HepG2 (cell line): ENCODE measurements at regions not wholly inside any gene's neighbourhood (a gene's known extent, or its start where the extent isn't known, plus 50 kb on each side); places are given as distances from the start of the nearest gene placed in this dataset.

Experiments used
- ATAC-seq: fragments of 200-7000 bp; cut with Tn5 transposase; 3 replicates; pipeline ENCODE4 v1.9.1; 2020; ENCODE audit warnings: mild to moderate bottlenecking, moderate library complexity
- BruUV-seq: library from RNA; stranded (reverse); fragments of 400-500 nt; replicated peaks from 2 replicates; lab custom pipeline; 2021; lab: Mats Ljungman, UMichigan
- CTCF ChIA-PET: fragments of 300-600 bp; formaldehyde crosslinking; extraction: SDS; loops from one replicate; lab custom pipeline; 2021; ENCODE audit warnings: low total read pairs, inconsistent platforms, low intra/inter-chr PET ratio; lab: Yijun Ruan, JAX
- POLR2A ChIA-PET: fragments of 350-600 bp; sonication (Branson Sonifier 250); formaldehyde crosslinking; loops from one replicate; lab custom pipeline; 2020; ENCODE audit warnings: antibody characterized with exemption, inconsistent platforms; lab: Yijun Ruan, JAX
- DNase-seq: peaks from one replicate; pipeline ENCODE4 v3.0.0-alpha.2; 2015; ENCODE audit warnings: low spot score
- FAIRE-seq: peaks from 3 replicates; lab custom pipeline; 2011; peaks lifted over from hg19 to GRCh38; lab: Jason Lieb, UNC
- H2AFZ ChIP-seq: one replicate; pipeline ENCODE4 v1.6.1; 2011; ENCODE audit warnings: low read length, inconsistent platforms
- H3K27ac ChIP-seq: fragments of 300-600 bp; 3 replicates; pipeline ENCODE4 v1.8.0; 2011; ENCODE audit warnings: mixed run types, mild to moderate bottlenecking, mixed read lengths, low read length, inconsistent platforms; ENCODE audit not compliant: insufficient read depth; ENCODE audit errors: extremely low read length
- H3K27me3 ChIP-seq, 2 experiments: fragments of 200-600 bp in 1 of 2; 2 replicates in 1 of 2; 3 replicates in 1 of 2; pipeline versions ENCODE4 v1.6.0 to v1.8.0; 2011; ENCODE audit warnings: low read length in 2 of 2, mild to moderate bottlenecking in 2 of 2, moderate library complexity in 2 of 2, inconsistent platforms in 1 of 2; ENCODE audit not compliant: insufficient read depth in 2 of 2, control insufficient read depth in 1 of 2
- H3K36me3 ChIP-seq, 2 experiments: fragments of 200-600 bp in 1 of 2; replicated peaks in 1 of 2; 2 replicates in 1 of 2; 3 replicates in 1 of 2; pipeline versions ENCODE4 v1.5.1 to v1.8.0; 2011; ENCODE audit warnings: low read length in 2 of 2, inconsistent platforms in 1 of 2; ENCODE audit not compliant: insufficient read depth in 2 of 2, control insufficient read depth in 1 of 2
- H3K4me1 ChIP-seq: 2 replicates; pipeline ENCODE4 v1.5.1; 2012; ENCODE audit warnings: low read length, inconsistent platforms; ENCODE audit not compliant: insufficient read depth
- H3K4me2 ChIP-seq: 2 replicates; pipeline ENCODE4 v1.6.0; 2011; ENCODE audit warnings: low read depth, low read length, inconsistent platforms
- H3K4me3 ChIP-seq, 3 experiments: fragments of 200-600 bp in 1 of 3; sonication (generic), shearing (Covaris generic) in 1 of 3; replicated peaks in 1 of 3; 2 replicates each; pipeline ENCODE4 v1.5.1; 2011 to 2016; ENCODE audit warnings: low read length in 3 of 3, inconsistent platforms in 2 of 3, low read depth in 2 of 3, mild to moderate bottlenecking in 2 of 3, control low read depth in 1 of 3, mixed read lengths in 1 of 3; ENCODE audit not compliant: insufficient read depth in 1 of 3
- H3K79me2 ChIP-seq: one replicate; pipeline ENCODE4 v1.6.1; 2011; ENCODE audit warnings: low read length, inconsistent platforms; ENCODE audit not compliant: insufficient read depth
- H3K9ac ChIP-seq: 2 replicates; pipeline ENCODE4 v1.6.0; 2011; ENCODE audit warnings: mild to moderate bottlenecking, low read depth, low read length, inconsistent platforms; ENCODE audit not compliant: insufficient read depth
- H3K9me3 ChIP-seq: 2 replicates; pipeline ENCODE4 v1.5.1; 2012; ENCODE audit warnings: mild to moderate bottlenecking, low read length
- H4K20me1 ChIP-seq: 2 replicates; pipeline ENCODE4 v1.6.0; 2011; ENCODE audit warnings: inconsistent platforms, mild to moderate bottlenecking, low read length, moderate library complexity; ENCODE audit not compliant: insufficient read depth
- CBX5 ChIP-seq: sonication (generic); formaldehyde crosslinking; IDR thresholded peaks from 2 replicates; pipeline ENCODE4 v1.4.0; 2020; ENCODE audit warnings: missing genetic modification reagents, borderline replicate concordance
- GABPA ChIP-seq, 2 experiments: IDR thresholded peaks; 2 replicates each; pipeline ENCODE4 v1.6.1; 2011 to 2016; ENCODE audit warnings: low read depth in 2 of 2, low read length in 1 of 2, missing biosample characterization in 1 of 2, missing genetic modification characterization in 1 of 2
- HHEX ChIP-seq: IDR thresholded peaks from 2 replicates; pipeline ENCODE4 v1.6.1; 2016; ENCODE audit warnings: control low read depth
- NCOA2 ChIP-seq: sonication (generic); formaldehyde crosslinking; IDR thresholded peaks from 2 replicates; pipeline ENCODE4 v1.8.0; 2022; ENCODE audit warnings: inconsistent platforms
- NFATC3 ChIP-seq: sonication (generic); formaldehyde crosslinking; IDR thresholded peaks from 2 replicates; pipeline ENCODE4 v1.5.1; 2020; ENCODE audit warnings: mild to moderate bottlenecking, missing genetic modification reagents
- NFRKB ChIP-seq: fragments of 450-650 bp; IDR thresholded peaks from 2 replicates; pipeline ENCODE4 v1.6.1; 2017
- REL ChIP-seq: sonication (generic); formaldehyde crosslinking; conservative IDR thresholded peaks from 2 replicates; pipeline ENCODE4 v1.8.0; 2022; ENCODE audit warnings: mild to moderate bottlenecking, missing genetic modification reagents, moderate library complexity
- RFX5 ChIP-seq: IDR thresholded peaks from 2 replicates; pipeline ENCODE4 v1.6.1; 2011; ENCODE audit warnings: low read depth, low read length, improper control_type of control experiment
- RXRB ChIP-seq: IDR thresholded peaks from 2 replicates; pipeline ENCODE4 v1.6.1; 2016; ENCODE audit warnings: borderline replicate concordance, missing genetic modification reagents, missing compliant biosample characterization
- SMYD3 ChIP-seq: sonication (generic); formaldehyde crosslinking; IDR thresholded peaks from 2 replicates; pipeline ENCODE4 v1.8.1; 2023; ENCODE audit warnings: mild to moderate bottlenecking, missing genetic modification reagents
- SOX5 ChIP-seq: IDR thresholded peaks from 2 replicates; pipeline ENCODE4 v1.6.1; 2016; ENCODE audit warnings: borderline replicate concordance
- ZNF737 ChIP-seq: sonication (generic); formaldehyde crosslinking; IDR thresholded peaks from 2 replicates; pipeline ENCODE4 v1.5.0; 2020; ENCODE audit warnings: missing genetic modification reagents, mild to moderate bottlenecking, borderline replicate concordance
- WGBS: methylation state at CpG from one replicate; pipeline ENCODE4 v1.1.6; 2017; ENCODE audit warnings: low lambda C conversion rate; 5-methylcytosine and 5-hydroxymethylcytosine counted together
- in situ Hi-C: cut with HindIII; loops from 2 replicates; pipeline ENCODE4 v1.10.0; 2017; ENCODE audit warnings: low pct_unique_long_range_greater_than_20kb; ENCODE audit not compliant: extremely low pct_ligation_motif_present
- intact Hi-C: fragments of 100-400 bp; cut with micrococcal nuclease; formaldehyde crosslinking; loops from one replicate; pipeline ENCODE4 v1.10.0; 2022; ENCODE audit not compliant: unreplicated experiment
- TF ChIP-seq, protein P1 (sequence below): sonication (generic); formaldehyde crosslinking; IDR thresholded peaks from 2 replicates; pipeline ENCODE4 v1.4.0; 2020; ENCODE audit warnings: mild to moderate bottlenecking, missing genetic modification reagents
- TF ChIP-seq, protein P2 (sequence below): sonication (generic); formaldehyde crosslinking; IDR thresholded peaks from 2 replicates; pipeline ENCODE4 v1.5.0; 2020; ENCODE audit warnings: missing genetic modification reagents
- TF ChIP-seq, protein P3 (sequence below): sonication (generic); formaldehyde crosslinking; IDR thresholded peaks from 2 replicates; pipeline ENCODE4 v1.9.0; 2021; ENCODE audit warnings: mild to moderate bottlenecking, missing genetic modification reagents

DNA sequence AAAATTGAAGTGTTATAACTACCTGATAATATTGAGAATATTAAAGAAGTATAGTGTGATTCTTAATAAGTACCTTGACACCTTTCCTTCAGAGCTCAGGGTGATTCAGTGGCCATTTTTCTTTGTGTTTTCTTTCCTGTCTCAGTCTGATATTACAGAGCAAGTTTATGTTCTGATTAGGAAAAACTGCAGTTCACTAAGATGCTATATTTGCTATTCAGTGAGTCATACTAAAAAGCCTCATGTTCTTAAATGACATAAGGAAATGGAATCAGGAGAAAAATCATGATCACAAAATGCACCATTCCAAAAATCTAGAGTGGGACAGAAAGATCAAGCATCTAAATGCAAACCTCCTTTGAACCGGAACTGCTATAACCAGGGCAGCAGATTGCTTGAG is 390.6 kb upstream of the ATP2B1 start:
- H3K27ac ChIP-seq = no peak overlapping the region
- H3K4me2 ChIP-seq = no peak overlapping the region
- no peak for ATAC-seq
- H3K9me3 ChIP-seq = no peaks in the 10 kb centered on the region
- no TSS peak for BruUV-seq
- no peaks in the 10 kb centered on the region for H3K36me3 ChIP-seq
- H4K20me1 ChIP-seq = no peaks in the 10 kb centered on the region
- ChIA-PET POLR2A (no interaction called here), CTCF (no interaction called here)
- no peak for FAIRE-seq
- intact Hi-C loops = no loop called here
- no peak overlapping the region for H2AFZ ChIP-seq
- no peak for DNase-seq
- no peaks in the 10 kb centered on the region for H3K4me1 ChIP-seq
- WGBS = 53% methylated on average over 1 of the region's 1 CpG
- H3K27me3 ChIP-seq = no peaks in the 10 kb centered on the region
- H3K4me3 ChIP-seq = no peak overlapping the region
- H3K79me2 ChIP-seq = no peaks in the 10 kb centered on the region
- no peak overlapping the region for H3K9ac ChIP-seq
- in situ Hi-C loops = no loop called here
- no peak for TF ChIP-seq REL (CRISPR knock-in tag)
- TF ChIP-seq NFRKB = no peak
- no peak for TF ChIP-seq NFATC3 (CRISPR knock-in tag)
- TF ChIP-seq NCOA2 (CRISPR knock-in tag) = no peak
- TF ChIP-seq RXRB (CRISPR knock-in tag) = no peak
- TF ChIP-seq SOX5 (CRISPR knock-in tag) = no peak
- no peak for TF ChIP-seq HHEX (CRISPR knock-in tag)
- TF ChIP-seq, protein P1, sequence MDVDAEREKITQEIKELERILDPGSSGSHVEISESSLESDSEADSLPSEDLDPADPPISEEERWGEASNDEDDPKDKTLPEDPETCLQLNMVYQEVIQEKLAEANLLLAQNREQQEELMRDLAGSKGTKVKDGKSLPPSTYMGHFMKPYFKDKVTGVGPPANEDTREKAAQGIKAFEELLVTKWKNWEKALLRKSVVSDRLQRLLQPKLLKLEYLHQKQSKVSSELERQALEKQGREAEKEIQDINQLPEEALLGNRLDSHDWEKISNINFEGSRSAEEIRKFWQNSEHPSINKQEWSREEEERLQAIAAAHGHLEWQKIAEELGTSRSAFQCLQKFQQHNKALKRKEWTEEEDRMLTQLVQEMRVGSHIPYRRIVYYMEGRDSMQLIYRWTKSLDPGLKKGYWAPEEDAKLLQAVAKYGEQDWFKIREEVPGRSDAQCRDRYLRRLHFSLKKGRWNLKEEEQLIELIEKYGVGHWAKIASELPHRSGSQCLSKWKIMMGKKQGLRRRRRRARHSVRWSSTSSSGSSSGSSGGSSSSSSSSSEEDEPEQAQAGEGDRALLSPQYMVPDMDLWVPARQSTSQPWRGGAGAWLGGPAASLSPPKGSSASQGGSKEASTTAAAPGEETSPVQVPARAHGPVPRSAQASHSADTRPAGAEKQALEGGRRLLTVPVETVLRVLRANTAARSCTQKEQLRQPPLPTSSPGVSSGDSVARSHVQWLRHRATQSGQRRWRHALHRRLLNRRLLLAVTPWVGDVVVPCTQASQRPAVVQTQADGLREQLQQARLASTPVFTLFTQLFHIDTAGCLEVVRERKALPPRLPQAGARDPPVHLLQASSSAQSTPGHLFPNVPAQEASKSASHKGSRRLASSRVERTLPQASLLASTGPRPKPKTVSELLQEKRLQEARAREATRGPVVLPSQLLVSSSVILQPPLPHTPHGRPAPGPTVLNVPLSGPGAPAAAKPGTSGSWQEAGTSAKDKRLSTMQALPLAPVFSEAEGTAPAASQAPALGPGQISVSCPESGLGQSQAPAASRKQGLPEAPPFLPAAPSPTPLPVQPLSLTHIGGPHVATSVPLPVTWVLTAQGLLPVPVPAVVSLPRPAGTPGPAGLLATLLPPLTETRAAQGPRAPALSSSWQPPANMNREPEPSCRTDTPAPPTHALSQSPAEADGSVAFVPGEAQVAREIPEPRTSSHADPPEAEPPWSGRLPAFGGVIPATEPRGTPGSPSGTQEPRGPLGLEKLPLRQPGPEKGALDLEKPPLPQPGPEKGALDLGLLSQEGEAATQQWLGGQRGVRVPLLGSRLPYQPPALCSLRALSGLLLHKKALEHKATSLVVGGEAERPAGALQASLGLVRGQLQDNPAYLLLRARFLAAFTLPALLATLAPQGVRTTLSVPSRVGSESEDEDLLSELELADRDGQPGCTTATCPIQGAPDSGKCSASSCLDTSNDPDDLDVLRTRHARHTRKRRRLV (CRISPR knock-in tag) = no peak
- TF ChIP-seq, protein P2, sequence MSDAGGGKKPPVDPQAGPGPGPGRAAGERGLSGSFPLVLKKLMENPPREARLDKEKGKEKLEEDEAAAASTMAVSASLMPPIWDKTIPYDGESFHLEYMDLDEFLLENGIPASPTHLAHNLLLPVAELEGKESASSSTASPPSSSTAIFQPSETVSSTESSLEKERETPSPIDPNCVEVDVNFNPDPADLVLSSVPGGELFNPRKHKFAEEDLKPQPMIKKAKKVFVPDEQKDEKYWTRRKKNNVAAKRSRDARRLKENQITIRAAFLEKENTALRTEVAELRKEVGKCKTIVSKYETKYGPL (CRISPR knock-in tag) = no peak
- TF ChIP-seq GABPA (IDR thresholded peaks at IDR 0.05; ENCODE audit: low read depth, low read length) = no peak
- no peak for TF ChIP-seq GABPA (CRISPR knock-in tag; IDR thresholded peaks at IDR 0.05; ENCODE audit: low read depth)
- TF ChIP-seq ZNF737 (CRISPR knock-in tag) = no peak
- TF ChIP-seq, protein P3, sequence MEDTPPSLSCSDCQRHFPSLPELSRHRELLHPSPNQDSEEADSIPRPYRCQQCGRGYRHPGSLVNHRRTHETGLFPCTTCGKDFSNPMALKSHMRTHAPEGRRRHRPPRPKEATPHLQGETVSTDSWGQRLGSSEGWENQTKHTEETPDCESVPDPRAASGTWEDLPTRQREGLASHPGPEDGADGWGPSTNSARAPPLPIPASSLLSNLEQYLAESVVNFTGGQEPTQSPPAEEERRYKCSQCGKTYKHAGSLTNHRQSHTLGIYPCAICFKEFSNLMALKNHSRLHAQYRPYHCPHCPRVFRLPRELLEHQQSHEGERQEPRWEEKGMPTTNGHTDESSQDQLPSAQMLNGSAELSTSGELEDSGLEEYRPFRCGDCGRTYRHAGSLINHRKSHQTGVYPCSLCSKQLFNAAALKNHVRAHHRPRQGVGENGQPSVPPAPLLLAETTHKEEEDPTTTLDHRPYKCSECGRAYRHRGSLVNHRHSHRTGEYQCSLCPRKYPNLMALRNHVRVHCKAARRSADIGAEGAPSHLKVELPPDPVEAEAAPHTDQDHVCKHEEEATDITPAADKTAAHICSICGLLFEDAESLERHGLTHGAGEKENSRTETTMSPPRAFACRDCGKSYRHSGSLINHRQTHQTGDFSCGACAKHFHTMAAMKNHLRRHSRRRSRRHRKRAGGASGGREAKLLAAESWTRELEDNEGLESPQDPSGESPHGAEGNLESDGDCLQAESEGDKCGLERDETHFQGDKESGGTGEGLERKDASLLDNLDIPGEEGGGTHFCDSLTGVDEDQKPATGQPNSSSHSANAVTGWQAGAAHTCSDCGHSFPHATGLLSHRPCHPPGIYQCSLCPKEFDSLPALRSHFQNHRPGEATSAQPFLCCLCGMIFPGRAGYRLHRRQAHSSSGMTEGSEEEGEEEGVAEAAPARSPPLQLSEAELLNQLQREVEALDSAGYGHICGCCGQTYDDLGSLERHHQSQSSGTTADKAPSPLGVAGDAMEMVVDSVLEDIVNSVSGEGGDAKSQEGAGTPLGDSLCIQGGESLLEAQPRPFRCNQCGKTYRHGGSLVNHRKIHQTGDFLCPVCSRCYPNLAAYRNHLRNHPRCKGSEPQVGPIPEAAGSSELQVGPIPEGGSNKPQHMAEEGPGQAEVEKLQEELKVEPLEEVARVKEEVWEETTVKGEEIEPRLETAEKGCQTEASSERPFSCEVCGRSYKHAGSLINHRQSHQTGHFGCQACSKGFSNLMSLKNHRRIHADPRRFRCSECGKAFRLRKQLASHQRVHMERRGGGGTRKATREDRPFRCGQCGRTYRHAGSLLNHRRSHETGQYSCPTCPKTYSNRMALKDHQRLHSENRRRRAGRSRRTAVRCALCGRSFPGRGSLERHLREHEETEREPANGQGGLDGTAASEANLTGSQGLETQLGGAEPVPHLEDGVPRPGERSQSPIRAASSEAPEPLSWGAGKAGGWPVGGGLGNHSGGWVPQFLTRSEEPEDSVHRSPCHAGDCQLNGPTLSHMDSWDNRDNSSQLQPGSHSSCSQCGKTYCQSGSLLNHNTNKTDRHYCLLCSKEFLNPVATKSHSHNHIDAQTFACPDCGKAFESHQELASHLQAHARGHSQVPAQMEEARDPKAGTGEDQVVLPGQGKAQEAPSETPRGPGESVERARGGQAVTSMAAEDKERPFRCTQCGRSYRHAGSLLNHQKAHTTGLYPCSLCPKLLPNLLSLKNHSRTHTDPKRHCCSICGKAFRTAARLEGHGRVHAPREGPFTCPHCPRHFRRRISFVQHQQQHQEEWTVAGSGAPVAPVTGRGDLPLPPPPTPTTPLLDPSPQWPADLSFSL (CRISPR knock-in tag) = no peak
- TF ChIP-seq SMYD3 (CRISPR knock-in tag) = no peak
- no peak for TF ChIP-seq RFX5
- no peak for TF ChIP-seq CBX5
